ENCODE measurements at regions not wholly inside any gene's neighbourhood (a gene's known extent, or its start where the extent isn't known, plus 50 kb on each side); places are given as distances from the start of the nearest gene placed in this dataset.

DNA sequence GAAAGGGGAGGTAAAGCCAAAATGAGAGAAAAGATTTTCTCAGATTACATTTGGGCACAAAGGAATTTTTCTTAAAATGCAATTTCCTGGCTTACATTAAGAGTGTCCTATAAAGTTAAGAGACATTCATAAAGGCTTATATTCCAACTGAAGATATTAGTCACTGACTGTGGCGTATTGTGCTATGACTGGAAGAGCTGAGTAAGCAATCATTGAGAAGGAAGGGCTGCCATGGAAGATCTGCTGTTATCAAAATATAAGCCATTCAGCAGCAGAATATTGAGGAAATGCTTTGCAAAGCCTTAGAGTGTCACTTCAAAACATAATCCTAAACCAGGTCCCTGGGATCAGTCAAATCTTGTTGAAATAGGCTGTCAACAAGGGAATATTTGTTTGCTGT lies 593.9 kb downstream of the TUSC7 start:
- no peak for DNase-seq (ENCODE audit: low spot score)

DNA sequence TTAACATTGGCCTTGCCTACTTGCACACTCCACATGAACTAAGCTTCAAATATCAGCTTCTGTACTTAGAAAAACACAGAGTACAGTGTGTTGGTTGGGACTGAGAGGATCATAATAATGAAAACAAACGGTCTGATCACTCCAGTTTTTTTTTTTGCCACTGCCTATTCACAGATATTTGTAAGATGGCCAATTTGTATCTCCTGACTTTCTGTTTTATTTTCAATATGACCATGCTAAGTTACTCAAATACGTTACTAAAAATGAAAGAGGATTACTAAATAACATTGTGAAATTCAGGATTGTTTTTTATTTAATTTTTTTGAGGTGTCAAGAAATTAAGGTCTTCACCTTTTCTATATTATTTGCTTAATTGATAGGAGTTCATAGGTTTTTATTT lies 595.1 kb downstream of the TUSC7 start:
- DNase-seq (ENCODE audit: low spot score): no peak

DNA sequence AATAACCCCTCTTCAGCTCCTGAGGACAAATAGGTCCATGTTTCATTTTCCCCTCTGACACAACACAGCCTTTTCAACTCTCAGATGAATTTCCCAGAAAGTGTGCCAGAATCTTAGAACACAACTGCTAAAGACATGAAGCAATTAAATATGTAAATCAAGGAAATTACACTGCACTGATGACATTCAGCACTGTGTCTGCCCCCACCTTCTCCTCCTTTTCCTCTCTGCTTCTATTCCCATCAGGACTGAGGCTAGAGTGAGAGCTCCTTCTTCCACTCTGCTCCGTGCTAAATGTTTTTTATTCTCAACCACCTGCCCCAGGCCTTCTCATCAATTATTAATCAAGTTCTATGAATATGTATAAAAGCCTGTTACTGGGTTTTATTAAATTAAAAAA lies 596.1 kb downstream of the TUSC7 start:
- DNase-seq (ENCODE audit: low spot score): no peak

DNA sequence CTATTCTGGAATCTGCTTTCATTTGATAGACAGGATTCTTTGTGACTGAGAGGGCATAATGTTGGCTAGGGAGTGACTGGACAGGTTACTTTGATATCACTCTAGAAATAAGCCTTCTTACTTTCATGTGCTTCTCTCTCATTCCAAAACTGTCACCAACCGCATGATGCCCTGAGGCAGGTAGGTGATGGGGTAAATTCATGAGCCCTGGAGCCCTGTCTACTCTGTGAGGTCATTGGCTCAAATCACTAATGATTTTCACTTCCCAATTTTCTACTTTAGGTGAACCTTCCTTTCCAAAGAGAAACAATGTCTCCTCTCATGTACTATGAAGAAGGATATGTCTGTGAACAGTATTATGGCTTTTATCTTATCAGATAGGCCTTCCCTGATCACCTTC lies 596.7 kb downstream of the TUSC7 start:
- no peak for DNase-seq (ENCODE audit: low spot score)

DNA sequence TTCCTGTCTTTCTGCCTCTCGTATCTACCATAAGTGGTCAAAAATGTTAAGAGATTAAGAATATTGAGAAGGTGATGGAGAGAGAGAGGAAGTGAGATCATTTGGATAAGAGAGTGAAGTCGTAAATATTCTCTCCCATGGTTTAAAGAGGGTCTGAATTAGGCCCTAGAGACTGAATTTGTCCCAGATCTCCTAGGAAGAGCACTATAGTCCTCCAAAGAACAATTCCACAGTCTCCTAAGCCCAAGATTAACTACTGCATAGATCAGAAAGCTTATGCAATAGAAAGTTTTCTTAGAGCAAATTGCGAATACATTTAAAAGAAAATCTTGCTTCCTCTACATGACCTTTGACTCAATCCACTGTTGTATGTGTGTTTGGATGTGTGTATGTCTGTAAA lies 598.8 kb downstream of the TUSC7 start:
- no peak for DNase-seq (ENCODE audit: low spot score)

DNA sequence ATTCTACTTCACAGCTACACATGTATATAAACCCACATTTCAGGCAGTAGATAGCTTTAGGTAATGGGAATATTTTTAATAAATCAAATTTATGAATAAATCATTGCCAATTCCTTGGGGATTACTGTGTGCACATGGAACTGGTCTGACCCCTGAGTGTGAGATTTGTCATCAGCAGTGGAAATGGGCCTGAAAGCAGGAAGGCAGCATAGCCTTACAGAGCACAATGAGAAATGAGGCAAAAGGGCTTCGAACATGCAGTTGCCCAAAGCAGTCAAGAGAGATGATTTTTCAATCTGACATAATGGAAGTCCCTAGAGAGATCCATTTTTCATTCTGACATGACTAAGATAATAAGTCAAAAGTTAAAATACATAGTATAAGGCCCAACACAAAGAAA lies 599.2 kb downstream of the TUSC7 start:
- DNase-seq (ENCODE audit: low spot score): no peak

DNA sequence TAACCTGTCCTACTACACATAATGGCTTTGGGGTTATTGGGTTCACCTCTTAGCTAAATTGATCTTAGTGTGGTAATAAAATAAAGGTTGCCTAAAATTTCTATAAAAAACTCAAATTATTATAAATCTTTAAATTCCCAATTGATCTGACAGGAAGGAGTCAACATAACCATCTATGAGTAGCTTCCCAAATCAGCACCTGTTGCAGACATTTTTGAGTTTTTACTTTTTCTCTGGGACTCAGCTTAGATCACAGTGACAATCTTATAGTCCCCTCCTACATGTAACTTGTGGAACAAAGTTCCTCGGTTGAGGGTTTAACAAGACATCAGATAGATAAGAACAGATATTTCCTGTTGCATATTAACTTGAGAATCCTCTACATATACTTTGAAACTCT lies 601.0 kb downstream of the TUSC7 start:
- DNase-seq (ENCODE audit: low spot score): no peak

DNA sequence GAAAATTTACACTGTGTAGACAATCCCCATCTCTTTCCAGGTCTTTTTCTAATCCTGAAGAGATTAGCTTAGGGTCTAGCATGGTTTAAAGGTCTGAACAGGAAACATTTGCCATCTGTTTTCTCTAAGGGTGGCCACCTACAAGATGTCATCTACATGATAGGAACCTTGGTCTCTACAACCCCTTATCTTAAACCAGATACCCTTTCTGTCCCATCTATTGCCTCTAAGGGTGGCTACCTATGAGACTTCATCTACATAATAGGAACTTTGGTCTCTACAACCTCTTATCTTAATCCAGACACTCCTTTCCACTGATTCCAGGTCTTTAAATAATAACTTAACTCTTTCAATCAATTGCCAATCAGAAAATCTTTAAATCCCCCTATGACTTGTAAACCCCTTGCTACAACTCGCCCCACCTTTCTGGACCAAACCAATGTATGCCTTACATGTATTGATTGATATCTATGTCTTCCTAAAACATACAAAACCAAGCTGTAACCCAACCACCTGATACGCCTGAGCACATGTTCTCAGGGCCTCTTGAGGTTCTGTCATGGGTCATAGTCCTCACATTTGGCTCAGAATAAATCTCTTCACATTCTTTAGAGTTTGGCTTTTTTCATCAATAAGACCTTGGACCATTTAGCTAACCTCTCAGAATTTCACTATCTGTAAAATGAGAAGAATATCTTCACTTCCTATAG lies 605.0 kb downstream of the TUSC7 start:
- no peak for DNase-seq (ENCODE audit: low spot score)

DNA sequence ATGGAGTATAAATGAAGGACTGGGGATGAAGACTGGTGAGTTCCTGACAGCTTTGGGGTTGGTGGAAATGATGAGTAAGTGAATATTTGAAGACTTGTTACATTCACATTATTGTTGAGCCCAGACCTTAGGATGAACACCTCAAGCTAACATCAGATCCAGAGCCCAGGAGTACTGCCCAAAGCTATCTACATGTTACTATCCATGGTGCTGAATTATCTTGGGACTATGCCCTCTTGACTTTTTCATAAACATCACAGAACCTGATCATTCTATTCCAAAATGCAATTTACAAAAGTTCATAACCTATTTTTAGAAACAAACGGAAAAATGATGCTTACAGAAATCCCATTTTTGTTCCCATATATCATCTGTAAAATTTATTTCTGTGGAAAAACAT lies 613.3 kb downstream of the TUSC7 start:
- DNase-seq (ENCODE audit: low spot score): no peak

DNA sequence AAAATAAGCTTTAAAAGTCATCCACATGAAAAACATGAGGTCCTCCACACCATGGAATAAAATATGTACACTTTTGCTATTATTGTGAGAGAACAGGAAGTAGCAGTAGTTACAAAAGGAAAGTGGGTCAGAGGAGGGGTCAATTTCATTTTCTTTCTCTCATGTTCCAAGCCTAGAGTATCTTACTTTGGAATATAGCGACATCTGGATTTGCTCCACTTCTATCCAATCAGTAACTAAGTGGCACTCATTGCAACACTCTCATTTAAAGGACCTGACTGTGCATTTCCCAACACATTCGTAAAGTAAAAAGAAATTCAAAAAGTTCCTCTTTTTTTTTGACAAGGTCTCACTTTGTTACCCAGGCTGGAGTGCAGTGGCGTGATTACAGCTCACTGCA lies 637.3 kb downstream of the TUSC7 start:
- no peak for DNase-seq (ENCODE audit: low spot score)

DNA sequence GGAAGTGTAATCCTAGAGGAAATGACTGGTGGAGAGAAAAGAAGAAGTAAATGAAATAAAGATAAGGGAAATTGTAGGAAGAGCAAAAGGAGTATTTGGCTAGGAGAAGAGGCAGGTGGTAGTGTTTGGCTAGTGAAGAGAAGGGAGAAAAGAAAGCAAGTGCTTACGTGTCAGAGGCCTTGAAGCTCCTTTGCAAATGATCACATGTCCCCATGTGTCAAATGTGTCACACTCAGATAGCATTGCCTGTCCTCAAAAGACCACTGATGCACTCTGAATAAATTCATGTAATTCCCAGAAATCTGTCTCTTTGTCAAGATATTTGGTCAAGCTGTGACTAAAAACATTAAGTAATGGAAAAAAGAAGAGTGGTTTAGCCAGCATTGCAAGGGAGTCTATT lies 639.3 kb downstream of the TUSC7 start:
- no peak for DNase-seq (ENCODE audit: low spot score)

DNA sequence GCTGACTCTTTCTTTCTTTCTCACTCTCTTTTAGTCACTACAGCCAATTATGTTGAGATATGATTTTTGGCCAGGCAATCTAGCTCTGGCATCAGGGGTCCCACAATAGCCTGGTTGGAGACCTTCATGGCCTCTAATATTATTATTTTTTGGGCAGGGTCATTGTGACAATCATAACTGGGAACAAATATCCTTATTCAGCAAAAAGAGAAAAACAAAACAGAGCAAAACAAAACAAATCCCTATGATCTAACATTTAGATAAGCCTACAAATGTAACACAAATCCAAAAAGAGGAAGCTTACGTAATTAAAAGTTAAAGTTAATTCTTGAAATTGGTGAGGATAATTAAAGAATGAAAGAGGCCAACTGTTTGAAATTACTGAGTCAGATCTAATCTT lies 640.0 kb downstream of the TUSC7 start:
- no peak for DNase-seq (ENCODE audit: low spot score)

DNA sequence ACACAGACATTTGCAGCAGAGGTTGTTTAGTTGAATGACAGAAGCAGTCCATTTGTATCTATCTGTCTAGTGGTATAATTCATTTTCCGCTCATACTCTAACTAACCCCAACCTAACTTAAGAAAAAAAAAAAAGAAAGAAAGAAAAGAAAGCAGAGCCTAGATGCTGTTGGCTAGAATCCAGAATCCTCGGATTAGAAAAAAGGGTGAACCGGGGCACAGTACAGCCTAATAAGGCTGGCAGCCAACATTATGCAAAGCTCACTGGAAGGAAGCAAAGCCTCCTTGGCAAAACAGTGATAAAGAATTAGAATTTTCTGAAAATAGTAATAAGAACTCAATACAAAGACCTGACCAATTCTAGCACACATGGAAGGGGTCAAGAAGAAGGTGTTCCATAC lies 640.8 kb downstream of the TUSC7 start:
- no peak for DNase-seq (ENCODE audit: low spot score)

DNA sequence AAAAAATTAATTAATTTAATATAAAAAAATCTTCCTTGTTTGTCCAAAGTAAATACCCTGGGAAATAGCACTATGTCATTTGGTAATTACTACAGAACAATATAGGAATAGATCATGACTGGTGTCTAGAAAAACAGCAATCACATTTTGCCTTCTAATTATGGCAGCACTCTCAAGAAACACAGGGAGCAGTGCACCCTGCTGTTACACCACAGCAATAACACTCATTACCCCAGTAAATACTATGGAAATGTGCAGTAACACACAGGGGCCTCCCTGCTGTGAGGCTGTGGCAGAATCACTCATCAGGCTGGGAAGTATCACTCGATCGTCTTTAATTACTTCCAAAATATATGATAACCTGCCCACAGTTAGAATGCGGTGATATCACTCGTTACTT lies 646.0 kb downstream of the TUSC7 start:
- DNase-seq (ENCODE audit: low spot score): no peak

DNA sequence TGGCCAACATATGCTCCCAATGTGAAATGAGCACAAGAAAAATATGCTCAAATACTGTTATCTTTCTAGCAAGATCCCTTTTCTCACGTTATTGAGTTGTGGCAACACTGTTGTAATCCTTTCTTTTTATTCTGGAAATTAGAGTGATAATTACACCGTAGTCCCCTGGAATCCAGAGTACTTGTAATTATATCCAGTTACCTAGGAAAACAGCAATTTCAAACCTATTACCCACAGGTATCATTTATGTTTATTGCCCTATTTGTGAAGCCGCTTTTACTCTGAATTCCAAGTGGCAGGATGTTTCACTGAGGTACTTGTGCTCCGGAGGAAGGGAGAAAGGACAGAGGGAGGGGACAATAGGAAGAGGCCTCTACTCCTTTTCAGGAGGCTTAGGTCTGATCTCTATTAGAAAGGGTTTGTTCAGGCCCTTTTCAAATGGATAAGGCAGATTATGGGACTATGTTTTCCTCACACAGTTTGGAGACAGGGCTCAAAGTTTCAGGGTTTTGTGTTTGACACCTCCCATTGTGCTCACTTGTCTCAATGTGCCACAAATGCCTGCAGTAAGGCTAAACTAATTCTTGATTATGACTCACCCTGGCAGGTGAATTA lies 646.6 kb downstream of the TUSC7 start:
- DNase-seq (ENCODE audit: low spot score): no peak

DNA sequence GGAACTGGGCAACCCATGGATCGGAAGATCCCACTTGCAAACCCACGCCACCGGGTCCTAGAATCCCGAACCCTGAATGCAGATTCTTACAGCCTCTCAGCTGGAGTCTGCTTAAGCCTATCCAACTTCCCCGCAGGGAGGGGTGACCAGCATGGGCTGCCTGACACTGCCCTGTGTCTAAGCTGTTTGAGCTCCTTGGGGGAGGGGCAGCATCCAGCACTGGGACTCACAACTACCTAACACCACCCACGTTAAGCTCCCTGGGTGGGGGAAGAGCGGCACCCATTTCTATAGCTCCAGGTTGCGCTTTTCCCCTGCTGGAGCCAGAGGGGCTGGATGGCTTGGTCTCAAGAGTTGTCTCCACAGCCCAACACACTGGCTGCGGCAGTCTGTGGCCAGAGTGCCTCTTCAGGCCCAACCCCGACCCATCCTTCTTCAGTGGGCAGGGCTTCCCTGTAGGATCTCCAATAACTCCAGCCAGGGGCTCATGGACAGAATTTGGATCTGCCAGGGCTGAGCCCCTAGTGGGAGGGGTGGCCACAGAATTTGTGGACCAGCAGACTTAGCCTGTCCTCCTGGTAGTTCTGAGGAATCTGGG lies 649.2 kb downstream of the TUSC7 start:
- no peak for DNase-seq (ENCODE audit: low spot score)

DNA sequence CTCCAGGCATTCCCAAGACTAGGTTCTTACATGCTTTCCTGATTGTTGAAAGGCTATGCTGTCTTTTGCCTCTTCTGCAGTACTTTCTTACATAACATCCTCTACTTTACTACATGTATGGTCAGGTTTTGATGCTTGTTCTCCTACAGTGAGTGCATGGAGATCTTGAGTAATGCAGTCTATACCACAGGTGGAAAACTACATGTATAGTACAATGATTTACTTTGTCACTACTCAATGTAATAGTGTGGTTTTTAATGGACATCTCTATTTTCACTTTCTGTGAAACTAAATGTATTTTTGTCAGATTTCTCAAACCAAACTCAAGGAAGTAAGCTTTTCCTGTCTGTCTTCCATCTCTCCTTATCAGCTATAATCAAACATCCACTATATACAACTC lies 657.0 kb downstream of the TUSC7 start:
- DNase-seq (ENCODE audit: low spot score): no peak

DNA sequence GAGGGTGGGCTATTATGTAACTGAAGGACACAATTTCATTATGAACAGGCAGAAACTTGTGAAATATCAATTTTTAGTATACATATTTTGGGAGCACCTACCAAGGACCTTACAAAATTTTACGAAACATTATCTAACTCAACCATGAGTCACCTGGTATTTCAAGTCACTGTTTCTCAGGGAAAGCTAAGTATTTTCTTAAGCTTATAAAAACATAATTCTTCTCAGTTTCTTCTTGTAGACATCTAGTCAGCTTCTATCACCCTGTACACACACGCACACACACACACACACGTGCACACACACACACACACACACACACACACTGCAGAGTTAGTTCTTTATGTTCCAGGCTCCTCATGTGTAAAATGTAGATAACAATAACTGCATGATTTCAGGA lies 658.3 kb downstream of the TUSC7 start:
- DNase-seq (ENCODE audit: low spot score): no peak

DNA sequence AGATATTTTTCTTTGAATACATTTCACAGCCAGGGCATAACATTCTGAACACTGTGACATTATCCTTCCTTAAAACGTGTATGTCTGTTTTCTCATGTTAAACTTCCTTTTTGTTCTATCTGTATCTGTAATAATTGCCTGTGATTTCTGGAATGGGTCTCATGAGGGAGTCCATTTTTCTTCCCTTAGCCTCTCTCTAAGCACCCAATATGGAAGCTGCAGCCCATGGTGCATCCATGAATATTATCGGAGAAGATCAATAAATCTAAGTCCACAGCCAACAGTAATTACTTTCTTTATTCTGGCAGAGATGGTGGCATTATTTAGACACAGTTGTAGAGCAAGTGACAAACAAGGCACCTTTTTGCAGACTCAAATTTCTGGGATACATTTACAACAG lies 671.1 kb downstream of the TUSC7 start:
- DNase-seq (ENCODE audit: low spot score): no peak

DNA sequence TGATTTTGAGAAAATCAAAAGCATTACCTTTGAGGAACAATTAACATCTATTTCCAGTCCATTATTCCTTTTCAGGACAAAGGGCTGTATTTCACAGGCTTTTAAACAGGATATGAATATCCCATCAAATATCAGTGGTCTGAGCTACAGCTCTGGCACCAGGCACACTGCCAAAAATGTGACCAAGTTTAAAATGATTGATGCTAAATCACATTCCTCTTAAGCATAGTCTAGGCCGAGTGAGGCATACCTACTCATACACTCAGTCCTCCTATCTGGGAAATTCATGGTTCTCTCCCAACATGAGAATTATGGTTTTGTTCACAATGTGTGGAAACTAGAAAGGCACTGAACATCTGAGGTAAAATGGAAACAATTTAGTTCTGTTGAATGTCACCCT lies 683.5 kb downstream of the TUSC7 start:
- DNase-seq (ENCODE audit: low spot score): no peak

DNA sequence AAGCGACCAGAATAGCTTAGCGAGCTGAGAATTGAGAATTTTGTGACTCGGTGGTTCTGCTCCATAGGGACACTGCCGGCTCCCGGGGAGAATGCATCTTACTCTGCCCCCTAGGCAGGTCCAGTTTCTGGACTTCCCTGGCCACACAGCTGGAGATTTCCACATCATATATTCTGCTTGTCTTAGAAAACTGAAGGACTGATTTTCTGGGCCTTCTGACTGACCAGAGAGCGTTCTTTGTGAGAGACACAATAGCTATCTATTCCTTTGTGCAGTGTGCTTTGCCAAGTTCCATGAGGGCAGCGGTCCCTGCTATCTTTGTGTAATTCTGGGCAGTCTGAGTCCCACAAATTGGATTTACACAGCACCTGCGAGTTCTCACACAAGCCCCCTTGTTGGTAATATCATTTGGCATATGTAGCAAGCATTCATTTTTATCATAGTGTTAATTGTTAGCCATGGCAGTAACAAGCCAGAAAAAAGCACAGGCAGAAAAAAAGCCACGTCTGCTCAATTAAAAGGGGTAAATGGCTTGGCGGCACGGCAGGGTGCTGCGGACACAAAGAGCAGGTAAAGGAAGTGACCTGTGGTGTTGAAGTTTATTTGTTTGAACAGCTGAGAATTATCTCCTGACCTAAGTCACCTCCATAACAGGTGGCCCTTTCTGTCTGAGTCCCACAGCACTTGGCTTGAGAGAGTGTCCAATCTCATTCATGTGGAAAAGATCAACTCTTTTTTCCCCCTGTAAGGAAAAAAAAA lies 688.7 kb downstream of the TUSC7 start:
- no peak for DNase-seq (ENCODE audit: low spot score)

DNA sequence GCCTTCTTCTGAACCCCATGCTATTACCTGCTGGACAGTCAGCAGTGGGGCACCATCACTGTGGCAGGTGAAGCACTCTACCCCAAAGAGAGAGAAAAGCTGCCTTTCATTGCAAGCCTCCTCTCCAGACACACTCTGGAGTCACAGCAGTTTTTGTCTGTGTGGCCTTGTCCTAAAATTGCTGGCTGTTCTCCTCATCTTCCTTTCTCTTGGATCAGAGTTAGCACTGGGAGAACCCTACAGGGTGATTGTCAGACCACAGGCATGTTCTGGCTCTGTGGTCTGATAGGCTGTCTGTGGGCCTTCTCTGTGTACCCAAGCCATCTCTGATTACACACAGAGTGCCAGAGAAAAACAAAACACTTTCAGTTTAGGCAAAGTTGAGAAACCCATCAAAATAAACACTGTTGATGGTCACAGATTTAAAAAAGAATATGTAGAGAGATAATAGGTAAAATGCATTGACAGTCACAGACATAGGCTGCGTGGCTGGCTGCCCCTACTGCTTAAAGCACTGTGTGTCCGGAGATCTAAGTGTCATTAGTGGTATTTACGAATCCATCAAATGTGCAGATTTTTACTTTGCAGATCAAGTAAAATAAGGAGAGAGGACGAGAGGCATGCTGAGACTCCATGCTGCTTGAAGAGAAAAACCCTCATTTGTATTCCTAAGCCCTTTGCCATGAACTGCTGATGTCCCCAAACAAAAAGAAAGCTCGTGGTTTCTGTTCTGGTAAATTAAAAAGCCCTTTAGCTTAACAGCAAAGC lies 689.9 kb downstream of the TUSC7 start:
- DNase-seq (ENCODE audit: low spot score): no peak
